NCI-H1092 (cell line): ENCODE measurements at regions not wholly inside any gene's neighbourhood (a gene's known extent, or its start where the extent isn't known, plus 50 kb on each side); places are given as distances from the start of the nearest gene placed in this dataset.
"Not testable (repeated sequence)": the region's sequence is repeated elsewhere in the genome, so short reads cannot be mapped to it uniquely, and the experiment has no call there.

Experiments used
- DNase-seq: peaks from one replicate; lab custom pipeline; 2025; lab: John Stamatoyannopoulos, UW

GRCh38 chr6:43998592-43999243 lies 128.5 kb downstream of the MRPL14 start:
- not testable (repeated sequence) for DNase-seq

GRCh38 chr6:43997990-43998585 lies 129.2 kb downstream of the MRPL14 start:
- DNase-seq: not testable (repeated sequence)

- no peak for DNase-seq
Observed at GRCh38 chr6:43997345-43997677, 129.9 kb downstream of the MRPL14 start.

GRCh38 chr6:43996618-43997344 lies 130.5 kb downstream of the MRPL14 start:
- no peak for DNase-seq

- no peak for DNase-seq
Observed at GRCh38 chr6:43995137-43995536, 132.1 kb downstream of the MRPL14 start.

GRCh38 chr6:43993881-43994523 lies 133.2 kb downstream of the MRPL14 start:
- no peak for DNase-seq

- no peak for DNase-seq
Observed at GRCh38 chr6:43992783-43993644, 134.2 kb downstream of the MRPL14 start.

GRCh38 chr6:43992126-43992663 lies 135.1 kb downstream of the MRPL14 start:
- DNase-seq: no peak

- DNase-seq: peak; percentile 19
Observed at GRCh38 chr6:43990627-43991619, 136.3 kb downstream of the MRPL14 start.

GRCh38 chr6:43990275-43990626 lies 137.0 kb downstream of the MRPL14 start:
- DNase-seq: no peak

- no peak for DNase-seq
Observed at GRCh38 chr6:43989581-43990146, 137.6 kb downstream of the MRPL14 start.

GRCh38 chr6:43988801-43989200 lies 138.5 kb downstream of the MRPL14 start:
- DNase-seq: no peak

- DNase-seq: no peak
Observed at GRCh38 chr6:43987838-43988439, 139.3 kb downstream of the MRPL14 start.

- peak; percentile 20 for DNase-seq
Observed at GRCh38 chr6:43986177-43986825, 141.0 kb downstream of the MRPL14 start.

- DNase-seq: no peak
Observed at GRCh38 chr6:43985329-43985728, 141.9 kb downstream of the MRPL14 start.

- no peak for DNase-seq
Observed at GRCh38 chr6:43984442-43985321, 142.6 kb downstream of the MRPL14 start.

GRCh38 chr6:43983632-43984031 lies 143.6 kb downstream of the MRPL14 start:
- DNase-seq: peak; percentile 63

- no peak for DNase-seq
Observed at GRCh38 chr6:43983191-43983590, 144.1 kb downstream of the MRPL14 start.
